Osteoblast (primary cell): ENCODE measurements at regions not wholly inside any gene's neighbourhood (a gene's known extent, or its start where the extent isn't known, plus 50 kb on each side); places are given as distances from the start of the nearest gene placed in this dataset.

Source experiments
- DNase-seq: peaks from one replicate; pipeline ENCODE4 v3.0.0; 2011; ENCODE audit warnings: low spot score, mixed read lengths; ENCODE audit not compliant: insufficient read length; ENCODE audit errors: missing footprints
- H2AFZ ChIP-seq: 2 replicates; pipeline ENCODE4 v1.6.0; 2011; ENCODE audit warnings: mild to moderate bottlenecking, low read length
- H3K27ac ChIP-seq: 2 replicates; pipeline ENCODE4 v1.5.1; 2011; ENCODE audit warnings: mild to moderate bottlenecking, low read depth, low read length, moderate library complexity
- H3K27me3 ChIP-seq: 2 replicates; pipeline ENCODE4 v1.6.0; 2012; ENCODE audit warnings: mild to moderate bottlenecking, control low read depth, inconsistent platforms, low read length, moderate library complexity; ENCODE audit not compliant: insufficient read depth
- H3K36me3 ChIP-seq: 2 replicates; pipeline ENCODE4 v1.5.1; 2011; ENCODE audit warnings: mild to moderate bottlenecking, low read length, control low read depth, moderate library complexity; ENCODE audit not compliant: insufficient read depth
- H3K4me1 ChIP-seq: 2 replicates; pipeline ENCODE4 v1.5.1; 2011; ENCODE audit warnings: mild to moderate bottlenecking, low read length, control low read depth, moderate library complexity; ENCODE audit not compliant: insufficient read depth
- H3K4me2 ChIP-seq: 2 replicates; pipeline ENCODE4 v1.6.0; 2011; ENCODE audit warnings: mild to moderate bottlenecking, low read length; ENCODE audit not compliant: insufficient read depth
- H3K4me3 ChIP-seq: fragments of 200-600 bp; sonication (generic); 3 replicates; pipeline ENCODE4 v1.5.1; 2012; ENCODE audit warnings: mild to moderate bottlenecking, low read length, inconsistent platforms; ENCODE audit not compliant: insufficient read depth
- H3K79me2 ChIP-seq: 2 replicates; pipeline ENCODE4 v1.6.0; 2012; ENCODE audit warnings: mild to moderate bottlenecking, low read length, control low read depth, inconsistent platforms; ENCODE audit not compliant: insufficient read depth
- H3K9me3 ChIP-seq: 2 replicates; pipeline ENCODE4 v1.5.1; 2011; ENCODE audit warnings: low read depth, low read length, control low read depth
- H4K20me1 ChIP-seq: 2 replicates; pipeline ENCODE4 v1.6.0; 2012; ENCODE audit warnings: mild to moderate bottlenecking, low read length, control low read depth; ENCODE audit not compliant: insufficient read depth
- TF ChIP-seq, protein P1 (sequence below): IDR thresholded peaks from 2 replicates; pipeline ENCODE4 v1.5.1; 2011; ENCODE audit warnings: mild to moderate bottlenecking, low read depth, low read length, moderate library complexity; ENCODE audit errors: extremely low read depth

DNA sequence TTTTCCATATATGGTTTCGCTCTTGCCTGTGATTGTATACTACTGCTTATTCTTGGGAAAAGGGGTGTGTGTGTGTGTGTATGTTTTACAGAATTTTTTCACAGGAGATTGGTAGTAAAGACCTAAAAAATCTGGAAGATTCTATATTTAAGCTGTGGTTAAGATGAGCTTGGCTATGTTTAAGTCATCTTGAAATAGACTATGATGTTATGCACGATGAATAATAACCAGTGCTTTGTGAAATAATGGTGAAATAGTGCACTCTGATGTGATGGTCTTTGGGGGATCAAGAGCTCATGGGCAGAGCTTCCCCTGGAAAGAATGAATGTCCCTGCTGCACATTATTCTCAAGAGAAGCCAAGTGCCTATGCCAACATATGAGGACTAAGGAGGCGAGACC lies 301.0 kb downstream of the ACTL7B start:
- TF ChIP-seq, protein P1, sequence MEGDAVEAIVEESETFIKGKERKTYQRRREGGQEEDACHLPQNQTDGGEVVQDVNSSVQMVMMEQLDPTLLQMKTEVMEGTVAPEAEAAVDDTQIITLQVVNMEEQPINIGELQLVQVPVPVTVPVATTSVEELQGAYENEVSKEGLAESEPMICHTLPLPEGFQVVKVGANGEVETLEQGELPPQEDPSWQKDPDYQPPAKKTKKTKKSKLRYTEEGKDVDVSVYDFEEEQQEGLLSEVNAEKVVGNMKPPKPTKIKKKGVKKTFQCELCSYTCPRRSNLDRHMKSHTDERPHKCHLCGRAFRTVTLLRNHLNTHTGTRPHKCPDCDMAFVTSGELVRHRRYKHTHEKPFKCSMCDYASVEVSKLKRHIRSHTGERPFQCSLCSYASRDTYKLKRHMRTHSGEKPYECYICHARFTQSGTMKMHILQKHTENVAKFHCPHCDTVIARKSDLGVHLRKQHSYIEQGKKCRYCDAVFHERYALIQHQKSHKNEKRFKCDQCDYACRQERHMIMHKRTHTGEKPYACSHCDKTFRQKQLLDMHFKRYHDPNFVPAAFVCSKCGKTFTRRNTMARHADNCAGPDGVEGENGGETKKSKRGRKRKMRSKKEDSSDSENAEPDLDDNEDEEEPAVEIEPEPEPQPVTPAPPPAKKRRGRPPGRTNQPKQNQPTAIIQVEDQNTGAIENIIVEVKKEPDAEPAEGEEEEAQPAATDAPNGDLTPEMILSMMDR, result no peak
- H3K9me3 ChIP-seq, result no peaks in the 10 kb centered on the region

DNA sequence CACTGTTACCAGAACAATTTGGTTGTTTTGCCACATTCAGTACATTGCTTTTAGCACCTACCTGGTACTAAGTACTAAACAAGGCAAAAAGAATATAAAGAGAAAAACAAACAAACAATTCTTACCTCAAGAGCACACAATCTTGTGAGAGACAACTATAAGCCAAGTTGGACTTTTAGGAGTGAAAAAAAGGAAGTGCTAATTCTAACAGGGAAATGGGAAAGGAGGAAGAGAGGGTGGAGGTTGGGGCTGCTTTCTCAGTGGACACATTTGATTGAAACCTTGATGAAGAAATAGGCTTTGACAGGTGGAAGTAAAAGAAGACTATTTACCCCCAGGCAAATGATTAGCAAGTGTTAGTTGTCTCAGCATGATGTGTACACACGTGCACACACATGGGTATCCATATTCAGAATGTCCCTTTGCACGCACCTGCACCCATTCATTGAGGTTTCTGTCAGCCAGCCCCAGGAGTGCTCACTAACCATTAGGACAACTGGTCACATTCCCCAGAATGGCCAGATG lies 302.6 kb downstream of the ACTL7B start:
- H3K9me3 ChIP-seq, result no peaks in the 10 kb centered on the region
- TF ChIP-seq, protein P1, result no peak
- no peaks in the 10 kb centered on the region for H3K27me3 ChIP-seq
- no peak overlapping the region for H3K4me3 ChIP-seq
- no peak overlapping the region for H3K4me2 ChIP-seq
- H2AFZ ChIP-seq, result no peak overlapping the region
- no peak overlapping the region for H3K27ac ChIP-seq
- DNase-seq, result no peak
- no peaks in the 10 kb centered on the region for H3K36me3 ChIP-seq
- peaks cover 25% of the 10 kb centered on the region for H3K4me1 ChIP-seq
- no peaks in the 10 kb centered on the region for H3K79me2 ChIP-seq
- H4K20me1 ChIP-seq, result no peaks in the 10 kb centered on the region

More for the DNA sequence above, 301.0 kb downstream of the ACTL7B start:
- H3K27me3 ChIP-seq, result no peaks in the 10 kb centered on the region
- H3K27ac ChIP-seq, result no peak overlapping the region
- no peak overlapping the region for H3K4me3 ChIP-seq
- H3K79me2 ChIP-seq, result no peaks in the 10 kb centered on the region
- H4K20me1 ChIP-seq, result no peaks in the 10 kb centered on the region
- no peak for DNase-seq
- H2AFZ ChIP-seq, result no peak overlapping the region
- no peaks in the 10 kb centered on the region for H3K36me3 ChIP-seq
- H3K4me1 ChIP-seq, result peaks cover 25% of the 10 kb centered on the region
- no peak overlapping the region for H3K4me2 ChIP-seq

DNA sequence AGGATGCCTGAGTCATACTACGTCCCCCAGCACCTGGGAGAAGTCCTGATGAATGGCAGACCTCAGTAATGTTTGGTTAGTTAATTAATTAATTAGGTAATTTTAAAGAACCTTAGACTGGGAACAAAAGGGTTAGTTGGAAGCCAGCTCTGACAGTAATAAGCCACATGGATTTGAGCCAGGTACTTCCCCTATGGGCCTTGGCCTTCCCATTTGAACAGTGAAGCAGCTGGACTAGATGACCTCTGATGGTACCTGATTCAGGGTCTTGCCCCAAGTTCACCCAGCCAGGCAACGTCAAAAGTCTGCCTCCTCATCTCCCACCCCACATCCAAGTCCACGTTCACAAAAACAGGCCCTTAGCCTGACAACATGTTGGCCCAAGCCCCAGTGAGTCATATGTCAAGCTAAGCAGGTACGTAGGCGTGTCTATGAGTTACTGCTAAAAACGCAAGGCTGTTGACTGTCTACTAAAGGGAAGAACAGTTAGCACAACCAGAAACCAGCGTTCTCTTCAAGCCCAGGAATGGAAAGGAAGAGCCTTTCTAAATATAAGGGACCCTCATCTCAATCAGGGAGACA lies 303.2 kb downstream of the ACTL7B start:
- Histone ChIP-seq H3K4me2 (no peak overlapping the region), H3K9me3 (no peaks in the 10 kb centered on the region), H4K20me1 (no peaks in the 10 kb centered on the region), H3K4me3 (no peak overlapping the region), H3K27ac (no peak overlapping the region), H2AFZ (no peak overlapping the region), H3K36me3 (no peaks in the 10 kb centered on the region), H3K27me3 (no peaks in the 10 kb centered on the region), H3K4me1 (peaks cover 25% of the 10 kb centered on the region), H3K79me2 (no peaks in the 10 kb centered on the region)
- no peak for DNase-seq
- TF ChIP-seq, protein P1, result no peak

DNA sequence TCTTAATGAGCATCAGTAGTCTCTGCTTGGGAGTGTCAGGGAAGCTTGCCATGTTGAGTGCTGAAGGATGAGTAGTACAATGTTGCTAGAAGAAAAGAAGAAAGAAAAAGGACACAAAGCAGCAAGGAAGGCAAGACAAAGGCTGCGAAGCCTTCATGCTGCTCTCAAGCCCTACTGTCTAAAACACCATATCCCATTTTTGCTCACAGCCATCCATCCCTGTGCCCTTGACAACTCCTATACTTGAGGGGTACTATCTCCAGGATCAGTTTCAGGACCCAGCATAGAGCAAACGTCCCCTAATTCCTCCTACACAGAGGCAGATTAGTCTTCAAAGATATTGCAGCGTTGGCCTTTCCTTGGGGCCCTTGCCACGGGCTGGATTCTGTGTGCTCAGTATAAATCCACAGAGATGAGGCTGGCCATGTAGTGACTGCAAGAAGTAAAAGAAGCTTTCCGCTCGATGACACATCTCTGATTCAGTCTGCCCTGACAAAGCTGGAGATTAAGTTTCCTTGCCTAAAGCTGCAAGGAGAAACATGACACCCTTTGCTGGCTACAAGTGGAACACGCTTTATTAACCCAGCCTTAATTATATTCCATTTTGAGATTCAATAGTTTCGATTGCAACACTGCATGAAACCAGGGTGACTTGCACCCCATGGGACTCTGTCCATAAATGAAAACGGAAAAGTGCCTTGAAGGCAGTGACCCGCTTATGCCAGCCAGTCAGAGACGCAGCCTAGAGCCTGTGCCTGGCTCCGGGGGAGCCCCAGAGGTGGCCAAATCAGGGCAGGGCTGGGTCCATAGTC lies 304.6 kb downstream of the ACTL7B start:
- peak overlapping the region; percentile 64 for H2AFZ ChIP-seq
- H4K20me1 ChIP-seq, result no peaks in the 10 kb centered on the region

More for the DNA sequence above, 304.6 kb downstream of the ACTL7B start:
- Histone ChIP-seq H3K4me2 (peak overlapping the region; percentile 80), H3K27me3 (no peaks in the 10 kb centered on the region), H3K79me2 (no peaks in the 10 kb centered on the region), H3K36me3 (no peaks in the 10 kb centered on the region), H3K27ac (peak overlapping the region; percentile 69), H3K9me3 (no peaks in the 10 kb centered on the region), H3K4me1 (peaks cover 25% of the 10 kb centered on the region), H3K4me3 (peak overlapping the region; percentile 50)
- TF ChIP-seq, protein P1, result no peak
- DNase-seq, result peak; percentile 66
